ENCODE measurements at regions not wholly inside any gene's neighbourhood (a gene's known extent, or its start where the extent isn't known, plus 50 kb on each side); places are given as distances from the start of the nearest gene placed in this dataset.

- no peak for TF ChIP-seq ZNF274 (IDR thresholded peaks at IDR 0.05; ENCODE audit: low read depth, low read length)
- TF ChIP-seq YY1 (IDR thresholded peaks at IDR 0.05; ENCODE audit: insufficient read depth, insufficient read length): no peak
- no peak for TF ChIP-seq SUZ12 (IDR thresholded peaks at IDR 0.05; ENCODE audit: extremely low read depth, insufficient read depth, insufficient read length)
Measured at GRCh38 chr2:8413589-8414135, 268.2 kb upstream of the ID2 start.

Measured in NT2/D1 (cell line).